HG03571 (cell line): ENCODE measurements at regions not wholly inside any gene's neighbourhood (a gene's known extent, or its start where the extent isn't known, plus 50 kb on each side); places are given as distances from the start of the nearest gene placed in this dataset.
"Not testable (repeated sequence)": the region's sequence is repeated elsewhere in the genome, so short reads cannot be mapped to it uniquely, and the experiment has no call there.

Source experiments
- ATAC-seq: cut with Tn5 transposase; IDR thresholded peaks from one replicate; pipeline ENCODE4 v1.9.1; 2021; ENCODE audit not compliant: unreplicated experiment

DNA sequence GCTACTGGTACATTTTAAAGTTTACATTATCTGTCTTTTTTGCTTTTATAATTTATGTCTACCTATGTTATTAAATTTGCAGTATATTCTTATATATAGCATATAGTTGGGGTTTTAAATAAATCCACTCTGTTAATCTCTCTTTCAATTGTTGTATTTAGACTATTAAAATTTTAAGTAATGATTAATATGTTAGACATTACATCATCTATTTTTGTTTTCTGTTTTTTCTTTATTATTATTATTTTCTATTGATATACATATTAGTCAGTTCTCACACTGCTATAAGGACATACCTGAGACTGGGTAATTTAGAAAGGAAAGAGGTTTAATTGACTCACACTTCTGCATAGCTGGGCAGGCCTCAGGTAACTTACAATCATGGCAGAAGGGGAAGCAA lies 1338.2 kb upstream of the GJE1 start:
- no peak for ATAC-seq

DNA sequence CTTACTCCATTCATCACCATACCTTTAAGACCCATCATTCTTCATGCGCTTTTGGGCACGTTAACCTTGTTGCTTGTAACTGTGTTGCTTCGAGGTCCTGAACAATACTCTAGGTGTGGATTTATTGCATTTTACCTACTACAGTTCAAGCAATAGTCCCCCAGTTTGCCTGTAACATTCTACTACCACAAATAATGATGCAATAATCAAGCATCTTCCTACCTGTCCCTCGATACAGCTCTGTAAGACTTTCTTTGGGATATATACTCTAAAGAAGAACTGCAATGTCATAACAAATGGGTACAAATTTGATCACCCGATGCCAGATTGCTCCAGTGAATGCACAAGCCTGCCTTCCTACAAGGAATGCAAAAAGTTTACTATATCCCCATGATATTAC lies 1342.6 kb upstream of the GJE1 start:
- ATAC-seq = no peak

DNA sequence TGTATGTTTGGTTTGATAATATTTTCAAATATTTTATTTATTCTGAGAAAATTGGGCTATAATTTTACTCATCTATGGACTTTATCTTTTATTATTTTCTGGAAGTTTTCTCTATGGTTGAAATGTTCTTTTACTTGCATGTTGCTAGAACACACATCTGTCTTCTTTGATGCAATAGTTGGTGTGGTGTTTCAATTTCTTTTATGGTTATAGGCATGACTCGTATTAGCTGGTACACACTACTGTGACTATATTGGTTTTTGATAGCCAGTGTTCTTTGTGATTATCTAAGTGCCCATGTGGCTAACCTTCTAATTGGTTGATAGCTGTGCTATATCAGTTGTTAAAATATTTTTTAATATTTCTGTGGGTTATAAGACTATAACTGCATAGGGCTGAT lies 1343.3 kb upstream of the GJE1 start:
- no peak for ATAC-seq

DNA sequence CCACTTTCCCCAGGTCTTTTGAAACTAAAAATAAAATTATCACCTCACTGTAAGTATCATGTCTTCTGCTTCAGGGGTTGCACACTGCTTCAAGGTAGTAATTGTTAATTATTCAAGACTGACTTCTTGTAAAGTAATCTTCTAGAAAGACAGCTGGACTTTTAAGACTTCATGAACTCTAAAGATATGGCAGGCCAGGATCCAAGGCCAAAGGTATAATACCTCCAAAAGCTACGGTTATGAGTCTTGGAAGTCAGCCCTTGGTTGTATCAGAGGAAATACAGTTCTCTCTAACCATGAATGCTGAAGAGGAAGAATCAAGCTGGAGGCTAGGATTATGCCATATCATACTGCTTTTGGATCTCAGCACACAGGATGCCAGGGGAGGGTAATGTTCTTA lies 1346.8 kb upstream of the GJE1 start:
- ATAC-seq = no peak

DNA sequence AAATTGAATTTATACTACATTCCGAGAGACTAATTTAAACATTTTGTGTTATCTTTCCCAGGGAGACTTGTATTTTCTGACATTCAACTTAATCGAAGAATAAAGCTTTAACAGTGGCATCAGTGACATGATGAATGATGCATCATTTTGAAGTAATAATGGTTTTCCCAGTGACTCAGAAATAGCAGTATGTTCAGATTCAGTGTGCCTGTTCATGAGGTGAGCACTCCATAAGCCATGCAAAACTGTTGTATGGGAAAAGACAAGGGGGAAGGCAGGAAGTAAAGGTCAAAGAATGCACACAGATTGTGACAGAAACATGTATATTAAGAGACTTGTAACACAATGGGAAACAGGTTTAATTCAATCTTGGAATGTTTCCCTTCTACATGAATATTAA lies 1348.2 kb upstream of the GJE1 start:
- no peak for ATAC-seq

DNA sequence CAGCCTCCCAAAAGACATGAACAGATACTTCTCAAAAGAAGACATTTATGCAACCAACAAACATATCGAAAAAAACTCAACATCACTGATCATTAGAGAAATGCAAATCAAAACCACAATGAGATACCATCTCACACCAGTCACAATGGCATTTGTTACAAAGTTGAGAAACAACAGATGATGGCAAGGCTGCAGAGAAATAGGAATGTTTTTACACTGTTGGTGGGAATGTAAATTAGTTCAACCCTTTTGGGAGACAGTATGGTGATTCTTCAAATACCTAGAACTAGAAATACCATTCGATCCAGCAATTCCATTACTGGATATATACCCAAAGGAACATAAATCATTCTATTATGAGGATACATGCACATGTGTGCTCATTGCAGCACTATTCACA lies 1349.2 kb upstream of the GJE1 start:
- ATAC-seq = not testable (repeated sequence)

DNA sequence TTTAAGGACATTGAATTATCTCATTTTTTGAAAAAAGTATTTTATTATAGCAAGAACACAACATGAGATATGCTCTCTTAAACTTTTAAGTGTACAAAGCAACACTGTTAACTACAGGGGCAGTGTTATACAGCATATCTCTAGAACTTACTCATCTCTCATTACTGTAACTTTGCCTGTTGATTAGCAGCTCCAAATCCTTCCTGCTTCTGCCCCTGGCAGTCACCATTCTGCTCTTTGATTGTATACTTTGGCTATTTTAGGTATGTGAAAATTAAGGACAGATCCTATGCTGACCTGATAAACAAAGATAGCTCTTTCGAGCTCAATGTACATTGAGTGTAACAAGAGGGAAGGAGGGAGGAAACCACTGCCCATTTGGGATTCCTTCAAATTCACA lies 1349.8 kb upstream of the GJE1 start:
- ATAC-seq = no peak

DNA sequence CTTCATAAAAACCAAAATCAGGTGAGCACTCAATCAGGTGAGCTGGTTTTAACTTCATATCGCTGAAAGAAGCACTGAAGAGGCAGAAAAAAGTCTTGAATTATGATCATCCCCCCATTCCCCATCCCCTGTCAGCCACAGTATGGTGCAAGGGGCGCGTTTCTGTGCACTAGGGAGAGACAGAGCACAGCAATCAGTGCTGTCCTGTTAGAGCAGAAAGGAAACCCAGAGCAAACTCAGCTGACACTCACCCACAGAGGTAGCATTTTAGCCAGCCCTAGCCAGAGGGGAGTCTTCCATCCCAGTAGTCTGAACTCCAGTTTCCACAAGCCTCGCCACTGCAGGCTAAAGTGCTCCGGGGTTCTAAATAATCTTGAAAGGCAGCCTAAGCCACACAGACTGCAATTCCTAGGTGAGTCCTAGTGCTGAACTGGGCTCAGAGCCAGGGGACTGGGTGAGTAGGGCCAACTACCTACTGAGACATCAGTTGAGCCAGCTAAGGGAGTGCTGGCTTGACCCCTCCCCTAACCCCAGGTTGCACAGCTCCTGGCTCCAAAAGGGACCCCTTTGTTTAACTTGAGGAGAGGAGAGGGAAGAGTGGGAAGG lies 1352.6 kb upstream of the GJE1 start:
- no peak for ATAC-seq

DNA sequence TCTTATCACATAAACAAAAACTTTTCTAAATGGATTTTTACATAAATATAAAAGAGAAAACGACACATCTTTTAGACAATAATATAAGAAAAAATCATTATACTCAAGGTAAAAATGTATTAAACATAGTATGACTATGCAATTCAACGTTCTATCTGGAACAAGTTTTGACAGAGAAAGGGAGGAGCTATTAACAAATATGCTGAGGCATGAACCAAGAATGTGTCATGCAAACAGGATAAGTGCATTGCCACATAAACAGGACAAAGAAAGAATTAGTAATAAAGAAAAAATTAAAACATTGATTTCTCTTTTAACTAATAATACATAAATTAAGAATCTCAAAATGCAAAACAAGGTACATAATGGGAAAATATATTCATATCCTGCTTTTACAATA lies 1353.4 kb upstream of the GJE1 start:
- no peak for ATAC-seq

DNA sequence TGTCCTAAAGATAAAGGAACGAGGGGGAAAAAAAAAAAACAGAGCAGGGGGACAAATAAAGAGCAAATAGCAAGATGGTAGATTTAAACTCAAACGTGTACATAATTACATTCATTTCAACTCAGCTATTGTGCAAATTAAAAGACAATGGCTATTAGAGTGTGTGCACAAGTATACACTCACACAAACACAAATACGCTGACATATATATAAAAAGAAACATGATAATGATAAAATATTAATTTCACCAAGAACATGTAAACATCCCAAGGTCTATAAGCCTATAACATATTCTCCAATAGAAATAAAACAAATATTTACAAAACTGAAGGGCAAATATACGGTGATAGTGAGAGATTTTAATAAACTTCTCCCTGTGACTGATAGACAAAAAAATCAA lies 1354.9 kb upstream of the GJE1 start:
- ATAC-seq = no peak

DNA sequence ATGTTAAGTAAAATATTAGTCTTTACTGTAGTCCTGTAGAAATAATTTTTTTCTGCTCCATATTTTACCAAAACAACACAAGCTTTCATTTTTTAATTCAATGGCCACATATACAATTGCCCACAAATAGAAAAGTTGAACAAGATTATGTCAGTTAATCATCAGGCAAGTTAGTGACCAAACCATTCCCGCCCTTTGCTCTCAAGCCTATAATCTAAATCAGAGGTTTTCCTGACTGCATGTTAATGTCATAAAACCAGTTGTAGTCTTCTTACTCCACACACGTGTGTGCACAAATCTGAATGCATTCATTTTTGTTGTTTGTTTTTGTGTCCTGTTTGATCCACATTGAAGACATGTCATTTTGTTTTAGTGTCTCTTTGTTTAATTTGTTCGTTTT lies 1357.7 kb upstream of the GJE1 start:
- ATAC-seq = no peak

DNA sequence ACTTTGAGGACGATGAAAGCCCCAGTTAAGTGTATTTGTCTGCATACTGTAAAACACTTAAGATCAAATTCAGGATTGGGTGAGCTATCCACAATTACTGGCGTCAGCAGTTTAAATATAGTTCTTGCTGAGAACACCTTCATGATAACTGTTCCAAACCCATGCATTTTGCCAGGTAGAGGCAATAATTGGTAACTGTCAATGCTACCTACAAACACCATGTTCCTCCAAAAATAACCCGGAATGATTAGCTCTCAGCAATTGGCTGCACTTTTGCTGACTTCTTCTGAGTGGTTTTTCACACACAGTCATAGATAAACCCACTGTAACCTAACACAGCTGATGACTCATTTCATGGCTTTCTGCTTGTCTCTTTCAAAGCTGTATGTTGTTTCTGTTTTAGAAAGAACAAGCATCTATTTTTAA lies 1358.6 kb upstream of the GJE1 start:
- ATAC-seq = peak; percentile 95

DNA sequence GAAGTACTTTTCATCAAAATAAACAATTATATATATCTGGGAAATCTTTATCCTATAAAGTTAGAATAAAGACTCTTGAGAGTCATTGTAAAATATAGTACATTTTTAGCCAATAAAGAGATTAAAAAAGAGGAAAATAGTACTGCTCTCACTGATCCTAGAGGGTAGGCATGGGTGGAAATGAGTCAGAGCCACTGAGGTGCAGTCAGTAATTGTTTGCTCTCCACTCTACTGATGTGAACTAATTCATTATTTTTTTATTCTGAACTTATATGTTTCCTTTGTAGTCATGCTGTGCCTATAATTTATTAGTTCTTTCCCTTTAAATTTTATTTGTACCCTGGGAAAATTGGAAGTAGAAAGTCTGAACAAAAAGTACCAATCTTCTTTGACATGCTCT lies 1359.4 kb upstream of the GJE1 start:
- ATAC-seq = no peak

DNA sequence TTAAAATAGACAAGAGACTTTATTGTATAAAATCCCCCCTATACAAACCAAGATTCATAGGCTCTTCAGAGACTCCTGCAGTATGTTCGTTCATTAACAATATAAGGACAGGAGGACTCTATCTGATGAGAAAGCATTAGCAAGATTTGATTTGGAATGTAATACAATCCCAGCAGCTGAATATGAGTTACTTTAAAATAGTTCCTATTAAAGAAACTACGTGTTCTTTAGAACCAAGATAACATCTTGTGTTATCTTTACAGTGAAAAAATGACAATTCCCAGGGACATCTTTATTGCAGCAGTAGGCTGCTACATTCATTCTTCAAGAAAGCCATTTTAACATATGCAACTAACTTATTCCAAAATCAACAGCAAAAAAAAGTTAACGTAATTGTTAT lies 1360.1 kb upstream of the GJE1 start:
- no peak for ATAC-seq

DNA sequence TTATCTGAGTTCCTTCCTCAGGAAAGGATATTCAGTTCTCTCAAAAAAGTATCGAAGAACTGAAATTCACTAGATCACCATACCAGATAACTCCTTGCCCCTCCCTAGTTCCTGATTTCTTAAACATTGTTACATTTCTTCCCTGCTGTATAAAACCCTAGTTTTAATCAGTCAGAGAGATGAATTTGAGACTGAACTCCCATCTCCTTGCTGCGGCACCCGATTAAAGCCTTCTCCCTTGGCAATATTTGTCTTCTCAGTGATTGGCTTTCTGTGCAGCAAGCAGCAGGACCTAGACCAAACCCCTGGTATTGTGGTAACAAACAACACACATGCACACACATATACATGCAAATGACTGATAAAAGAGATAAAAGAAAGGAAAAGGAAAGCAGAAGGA lies 1364.6 kb upstream of the GJE1 start:
- no peak for ATAC-seq

DNA sequence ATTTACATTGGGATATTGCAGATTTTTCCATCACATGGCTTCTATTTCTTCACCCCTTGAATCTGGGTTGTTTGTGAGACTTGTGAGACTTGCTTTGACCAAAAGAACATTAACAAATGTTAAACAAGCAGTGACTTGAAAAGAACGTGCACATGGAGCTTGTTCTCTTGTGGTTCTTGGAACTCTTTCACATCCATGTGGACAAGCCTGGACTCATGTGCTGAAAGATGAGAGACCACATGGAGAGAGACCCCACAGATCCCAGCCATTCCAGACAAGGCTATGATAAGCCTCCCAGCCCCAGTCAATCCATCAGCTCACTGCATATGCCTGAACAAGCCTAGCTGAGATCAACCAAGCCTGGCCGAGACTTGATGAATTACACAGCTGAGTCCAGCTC lies 1365.7 kb upstream of the GJE1 start:
- ATAC-seq = no peak

DNA sequence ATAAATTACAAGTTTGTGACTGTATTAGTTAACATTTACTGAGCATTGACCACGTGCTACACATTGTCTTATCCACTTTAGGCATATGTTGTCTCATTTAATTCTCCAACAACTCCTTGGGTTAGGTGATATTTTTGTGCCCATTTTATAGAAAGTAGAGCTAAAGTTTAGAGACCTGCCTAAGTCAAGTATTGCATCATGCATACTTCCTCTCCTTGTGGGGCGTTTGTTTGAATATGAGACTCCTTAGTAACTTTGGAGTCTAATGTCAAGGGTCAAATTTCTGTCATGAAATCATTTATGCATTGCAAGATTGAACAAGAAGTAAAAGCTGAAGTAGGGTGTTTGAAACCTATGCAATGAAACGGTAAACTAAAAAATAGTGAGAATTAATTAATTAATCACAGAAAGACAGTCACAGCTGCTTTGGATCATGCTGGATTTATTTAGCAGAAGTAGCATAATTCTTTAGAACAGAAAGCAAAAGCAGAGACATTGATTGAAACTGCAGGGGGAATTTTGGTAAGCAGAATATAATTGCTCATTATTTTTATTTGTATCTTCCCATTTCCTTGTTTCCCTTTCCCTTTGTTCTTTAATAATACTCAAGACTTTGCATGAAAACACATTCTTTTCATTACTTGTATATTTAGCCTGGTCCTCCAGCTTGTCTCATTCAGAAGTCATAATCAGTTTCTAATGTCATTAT lies 1374.4 kb upstream of the GJE1 start:
- ATAC-seq = no peak

DNA sequence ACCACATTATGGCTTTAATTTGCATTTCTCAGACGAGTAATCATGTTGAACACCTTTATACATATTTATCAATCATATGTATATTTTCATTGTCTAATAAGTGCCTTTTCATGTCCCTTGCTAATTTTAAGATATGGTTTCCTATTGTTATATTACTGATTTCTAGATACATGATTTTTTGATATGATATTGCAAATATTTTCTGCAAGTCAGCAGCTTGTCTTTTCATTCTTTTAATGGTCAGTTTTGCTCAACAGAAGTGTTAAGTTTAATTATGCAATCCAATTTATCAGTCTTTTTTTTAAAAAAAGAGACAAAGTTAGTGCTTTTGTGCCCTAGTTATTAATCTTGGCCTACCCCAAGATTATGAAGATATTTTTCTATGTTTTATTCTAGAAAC lies 1377.8 kb upstream of the CITED2 start:
- no peak for ATAC-seq

DNA sequence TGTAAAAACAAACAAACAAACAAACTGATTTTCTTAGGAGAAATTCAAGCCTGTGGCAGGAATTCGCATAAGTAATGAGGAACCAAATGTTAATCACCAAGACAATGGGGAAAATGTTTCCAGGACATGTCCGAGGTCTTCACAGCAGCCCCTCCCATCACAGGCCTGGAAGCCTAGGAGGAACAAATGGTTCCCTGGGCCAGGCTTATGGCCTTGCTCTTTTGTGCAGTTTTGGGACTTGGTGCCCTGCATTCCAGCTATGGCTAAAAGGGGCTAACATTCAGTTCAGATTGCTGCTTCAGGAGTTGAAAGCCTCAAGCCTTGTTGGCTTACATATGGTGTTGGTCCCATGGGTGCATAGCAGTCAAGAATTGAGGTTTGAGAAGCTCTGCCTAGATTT lies 1372.7 kb upstream of the CITED2 start:
- ATAC-seq = no peak

DNA sequence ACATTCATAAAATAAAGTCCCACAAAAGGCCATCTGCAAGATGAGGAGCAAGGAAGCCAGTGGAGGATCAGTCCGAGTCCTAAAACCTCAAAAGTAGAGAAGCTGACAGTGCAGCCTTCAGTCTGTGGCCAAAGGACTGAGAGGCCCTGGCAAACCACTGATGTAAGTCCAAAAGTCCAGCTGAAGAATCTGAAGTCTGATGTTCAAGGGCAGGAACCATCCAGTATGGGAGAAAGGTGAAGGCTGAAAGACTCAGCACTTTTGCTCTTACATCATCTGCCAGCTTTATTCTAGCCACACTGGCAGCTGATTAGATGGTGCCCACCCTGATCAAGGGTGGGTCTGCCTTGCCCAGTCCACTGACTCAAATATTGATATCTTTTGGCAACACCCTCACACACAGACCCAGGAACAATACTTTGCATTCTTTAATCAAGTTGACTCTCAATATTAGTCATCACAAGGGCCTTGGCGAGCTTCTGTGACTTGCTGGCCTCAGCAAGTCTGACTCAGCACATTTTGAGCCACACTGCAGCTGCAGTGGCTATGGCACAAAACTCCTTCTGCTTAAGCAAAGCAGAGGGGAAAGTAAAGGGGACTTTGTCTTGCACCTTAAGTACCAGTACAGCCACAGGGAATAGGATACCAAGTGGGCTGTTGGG lies 1370.3 kb upstream of the CITED2 start:
- no peak for ATAC-seq

DNA sequence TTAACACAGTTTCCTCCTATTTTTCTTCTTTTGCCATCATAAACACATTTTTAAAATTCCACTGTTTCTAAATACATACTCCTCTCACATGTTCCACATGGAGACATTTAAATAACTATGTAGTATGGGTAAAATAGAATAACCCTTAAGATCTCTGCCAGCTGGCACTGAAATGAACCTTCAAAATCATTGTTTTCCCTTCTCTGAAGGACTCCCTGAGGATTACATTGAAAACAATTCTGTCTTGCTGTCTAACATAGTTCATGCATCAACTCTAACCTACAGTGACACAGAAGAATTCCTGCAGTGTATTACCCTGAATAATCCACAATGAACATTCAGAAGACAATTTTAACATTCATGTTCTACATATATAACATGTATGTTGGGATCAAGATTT lies 1361.8 kb upstream of the CITED2 start:
- ATAC-seq = no peak

DNA sequence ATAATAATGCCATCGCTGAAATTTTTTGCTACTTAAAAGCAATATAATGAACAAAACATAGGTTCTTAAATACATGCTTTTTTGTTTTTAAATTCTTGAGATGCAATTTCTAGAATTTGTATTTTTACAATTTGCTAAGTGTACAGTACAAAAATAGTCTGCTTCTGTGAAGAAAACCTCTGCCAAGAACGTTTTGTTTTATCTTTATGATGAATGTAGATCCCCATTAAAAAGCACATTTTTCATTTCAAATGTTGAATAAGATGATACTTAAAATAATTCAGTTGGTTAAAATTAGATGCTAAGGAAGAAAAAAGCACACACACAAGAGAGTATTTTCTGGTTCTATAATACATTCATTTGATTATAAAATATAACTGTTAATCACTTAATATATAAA lies 1358.5 kb upstream of the CITED2 start:
- ATAC-seq = no peak

DNA sequence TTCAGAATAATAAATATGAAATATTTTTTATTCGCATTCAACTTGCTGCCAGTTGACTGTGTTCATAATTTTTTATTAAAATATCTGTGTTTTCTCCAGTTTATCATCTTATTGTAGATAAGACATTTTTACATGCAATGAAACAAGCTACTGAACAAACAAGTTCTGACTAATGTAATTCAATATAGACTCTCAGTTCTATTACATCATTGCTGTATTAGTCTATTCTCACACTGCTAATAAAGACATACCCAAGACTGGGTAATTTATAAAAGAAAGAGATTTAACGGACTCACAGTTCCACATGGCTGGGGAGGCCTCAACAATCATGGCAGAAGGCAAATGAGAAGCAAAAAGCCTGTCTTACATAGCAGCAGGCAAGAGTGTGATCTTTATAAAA lies 1357.7 kb upstream of the CITED2 start:
- ATAC-seq = no peak
